Stomach (tissue), 4 donors: ENCODE measurements at regions not wholly inside any gene's neighbourhood (a gene's known extent, or its start where the extent isn't known, plus 50 kb on each side); places are given as distances from the start of the nearest gene placed in this dataset.

Source experiments
- EP300 ChIP-seq: sonication (generic); formaldehyde crosslinking; IDR thresholded peaks from one replicate; pipeline ENCODE4 v1.6.1; 2017; ENCODE audit warnings: antibody characterized with exemption
- POLR2AphosphoS5 ChIP-seq, 3 donors: sonication (generic); formaldehyde crosslinking; IDR thresholded peaks; one replicate each; pipeline ENCODE4 v1.6.1; 2016; ENCODE audit warnings: antibody characterized with exemption in 3 of 3
- TF ChIP-seq, protein P1 (sequence below), 7 experiments: fragments of 450-650 bp in 4 of 7; fragments of 200-600 bp in 3 of 7; sonication (generic) in 3 of 7; IDR thresholded peaks; one replicate each; pipeline ENCODE4 v1.5.1; 2016 to 2019; ENCODE audit warnings: antibody characterized with exemption in 7 of 7, control low read depth in 2 of 7, mild to moderate bottlenecking in 1 of 7

- TF ChIP-seq, protein P1, sequence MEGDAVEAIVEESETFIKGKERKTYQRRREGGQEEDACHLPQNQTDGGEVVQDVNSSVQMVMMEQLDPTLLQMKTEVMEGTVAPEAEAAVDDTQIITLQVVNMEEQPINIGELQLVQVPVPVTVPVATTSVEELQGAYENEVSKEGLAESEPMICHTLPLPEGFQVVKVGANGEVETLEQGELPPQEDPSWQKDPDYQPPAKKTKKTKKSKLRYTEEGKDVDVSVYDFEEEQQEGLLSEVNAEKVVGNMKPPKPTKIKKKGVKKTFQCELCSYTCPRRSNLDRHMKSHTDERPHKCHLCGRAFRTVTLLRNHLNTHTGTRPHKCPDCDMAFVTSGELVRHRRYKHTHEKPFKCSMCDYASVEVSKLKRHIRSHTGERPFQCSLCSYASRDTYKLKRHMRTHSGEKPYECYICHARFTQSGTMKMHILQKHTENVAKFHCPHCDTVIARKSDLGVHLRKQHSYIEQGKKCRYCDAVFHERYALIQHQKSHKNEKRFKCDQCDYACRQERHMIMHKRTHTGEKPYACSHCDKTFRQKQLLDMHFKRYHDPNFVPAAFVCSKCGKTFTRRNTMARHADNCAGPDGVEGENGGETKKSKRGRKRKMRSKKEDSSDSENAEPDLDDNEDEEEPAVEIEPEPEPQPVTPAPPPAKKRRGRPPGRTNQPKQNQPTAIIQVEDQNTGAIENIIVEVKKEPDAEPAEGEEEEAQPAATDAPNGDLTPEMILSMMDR (IDR thresholded peaks at IDR 0.05) = no peak
- no peak for TF ChIP-seq POLR2AphosphoS5 (IDR thresholded peaks at IDR 0.05)
- no peak for TF ChIP-seq EP300
Measured at GRCh38 chr4:111838406-111838930, 306.8 kb upstream of the FAM241A start.
